ENCODE measurements at regions not wholly inside any gene's neighbourhood (a gene's known extent, or its start where the extent isn't known, plus 50 kb on each side); places are given as distances from the start of the nearest gene placed in this dataset.
A peak's percentile ranks its signal among the peaks of the same experiment; 100 is the strongest.
"Not testable (repeated sequence)": the region's sequence is repeated elsewhere in the genome, so short reads cannot be mapped to it uniquely, and the experiment has no call there.

DNA sequence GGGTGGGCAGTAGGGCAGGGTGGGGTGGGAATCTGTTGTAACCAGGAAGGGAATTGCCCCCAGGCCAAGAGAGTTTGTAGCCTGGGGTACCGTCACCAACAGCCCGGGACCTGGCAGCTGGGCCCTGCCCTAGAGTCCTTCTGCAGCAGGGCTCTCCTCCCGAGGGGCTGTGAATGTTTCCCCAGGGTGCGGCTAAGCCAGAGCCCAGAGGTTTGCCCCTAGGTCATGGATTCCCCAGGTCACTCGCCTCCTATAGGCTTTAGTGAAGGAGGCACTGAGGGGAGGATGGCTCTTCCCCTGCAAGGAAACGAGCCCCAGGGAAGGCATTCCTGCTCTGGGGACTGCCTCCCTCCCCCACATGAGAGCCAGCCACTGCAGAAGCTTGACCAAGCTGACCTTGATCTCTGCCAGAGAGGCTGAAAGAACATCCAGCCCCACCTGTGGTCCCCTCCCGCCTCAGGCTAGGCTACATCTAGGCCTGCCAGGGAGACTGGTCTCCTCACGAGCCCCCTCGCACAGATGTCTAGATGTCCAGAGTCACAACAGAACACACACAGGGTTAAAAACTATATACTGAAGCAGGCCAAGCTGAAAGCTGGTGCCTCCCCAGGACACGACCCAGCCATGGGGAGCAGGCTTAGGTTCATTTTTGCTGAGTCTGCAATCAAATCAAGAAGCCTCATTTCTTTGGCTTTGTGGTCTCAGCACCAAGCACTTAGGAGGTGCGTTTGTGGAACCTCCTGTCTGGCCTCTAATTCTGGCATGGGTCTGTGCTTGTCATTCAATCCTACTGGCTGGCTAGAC, 69.1 kb upstream of the TAMM41 start:
- intact Hi-C loops (cut with DNase I), result no loop called here
- H3K4me3 ChIP-seq (ENCODE audit: low read length in 3 of 3), result no peak overlapping the region
- no peaks in the 10 kb centered on the region for H3K36me3 ChIP-seq (ENCODE audit: control insufficient read depth in 2 of 3, insufficient read depth in 3 of 3, low read length in 3 of 3)
- TF ChIP-seq, protein P1, sequence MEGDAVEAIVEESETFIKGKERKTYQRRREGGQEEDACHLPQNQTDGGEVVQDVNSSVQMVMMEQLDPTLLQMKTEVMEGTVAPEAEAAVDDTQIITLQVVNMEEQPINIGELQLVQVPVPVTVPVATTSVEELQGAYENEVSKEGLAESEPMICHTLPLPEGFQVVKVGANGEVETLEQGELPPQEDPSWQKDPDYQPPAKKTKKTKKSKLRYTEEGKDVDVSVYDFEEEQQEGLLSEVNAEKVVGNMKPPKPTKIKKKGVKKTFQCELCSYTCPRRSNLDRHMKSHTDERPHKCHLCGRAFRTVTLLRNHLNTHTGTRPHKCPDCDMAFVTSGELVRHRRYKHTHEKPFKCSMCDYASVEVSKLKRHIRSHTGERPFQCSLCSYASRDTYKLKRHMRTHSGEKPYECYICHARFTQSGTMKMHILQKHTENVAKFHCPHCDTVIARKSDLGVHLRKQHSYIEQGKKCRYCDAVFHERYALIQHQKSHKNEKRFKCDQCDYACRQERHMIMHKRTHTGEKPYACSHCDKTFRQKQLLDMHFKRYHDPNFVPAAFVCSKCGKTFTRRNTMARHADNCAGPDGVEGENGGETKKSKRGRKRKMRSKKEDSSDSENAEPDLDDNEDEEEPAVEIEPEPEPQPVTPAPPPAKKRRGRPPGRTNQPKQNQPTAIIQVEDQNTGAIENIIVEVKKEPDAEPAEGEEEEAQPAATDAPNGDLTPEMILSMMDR (IDR thresholded peaks at IDR 0.05; ENCODE audit: borderline replicate concordance, extremely low read depth, insufficient read depth), result no peak
- no peak overlapping the region for H3K9ac ChIP-seq (ENCODE audit: low read length in 3 of 3)
- FAIRE-seq (no peak), DNase-seq (peak in 4 of 5 donors; percentile 22 to 47 (median 34))
- no peak overlapping the region for H3K27ac ChIP-seq (ENCODE audit: low read depth in 2 of 2, low read length in 2 of 2)
- H3K4me1 ChIP-seq (ENCODE audit: control insufficient read depth in 2 of 3, insufficient read depth in 2 of 3, low read depth in 1 of 3, low read length in 3 of 3), result no peaks in the 10 kb centered on the region
- no peaks in the 10 kb centered on the region for H3K27me3 ChIP-seq (ENCODE audit: control insufficient read depth, insufficient read depth, low read length)
- H3K9me3 ChIP-seq (ENCODE audit: control insufficient read depth in 2 of 3, insufficient read depth in 1 of 3, low read length in 3 of 3), result no peaks in the 10 kb centered on the region

DNA sequence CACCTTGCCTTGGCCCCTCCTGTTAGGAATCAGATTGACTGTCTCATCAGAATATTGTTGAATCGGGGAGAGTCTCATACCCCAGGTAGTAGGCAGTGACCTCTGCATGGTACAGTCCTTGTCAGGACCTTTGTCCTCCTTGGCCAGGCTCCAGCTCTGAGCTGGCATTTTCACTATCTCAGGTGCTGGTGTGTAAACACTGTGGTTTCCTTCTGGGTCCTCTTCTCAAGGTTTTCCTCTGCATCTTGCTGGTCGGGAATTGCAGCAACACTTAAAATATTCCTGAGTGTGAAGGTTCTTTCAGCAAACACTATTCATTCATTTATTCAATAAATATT, 69.7 kb upstream of the TAMM41 start:
- H3K9me3 ChIP-seq (ENCODE audit: control insufficient read depth in 2 of 3, insufficient read depth in 1 of 3, low read length in 3 of 3); H3K27ac ChIP-seq (ENCODE audit: low read depth in 2 of 2, low read length in 2 of 2); FAIRE-seq; H3K36me3 ChIP-seq (ENCODE audit: control insufficient read depth in 2 of 3, insufficient read depth in 3 of 3, low read length in 3 of 3); H3K4me3 ChIP-seq (ENCODE audit: low read length in 3 of 3); intact Hi-C loops (cut with DNase I); H3K9ac ChIP-seq (ENCODE audit: low read length in 3 of 3); H3K4me1 ChIP-seq (ENCODE audit: control insufficient read depth in 2 of 3, insufficient read depth in 2 of 3, low read depth in 1 of 3, low read length in 3 of 3); DNase-seq; H3K27me3 ChIP-seq (ENCODE audit: control insufficient read depth, insufficient read depth, low read length): not testable (repeated sequence)

DNA sequence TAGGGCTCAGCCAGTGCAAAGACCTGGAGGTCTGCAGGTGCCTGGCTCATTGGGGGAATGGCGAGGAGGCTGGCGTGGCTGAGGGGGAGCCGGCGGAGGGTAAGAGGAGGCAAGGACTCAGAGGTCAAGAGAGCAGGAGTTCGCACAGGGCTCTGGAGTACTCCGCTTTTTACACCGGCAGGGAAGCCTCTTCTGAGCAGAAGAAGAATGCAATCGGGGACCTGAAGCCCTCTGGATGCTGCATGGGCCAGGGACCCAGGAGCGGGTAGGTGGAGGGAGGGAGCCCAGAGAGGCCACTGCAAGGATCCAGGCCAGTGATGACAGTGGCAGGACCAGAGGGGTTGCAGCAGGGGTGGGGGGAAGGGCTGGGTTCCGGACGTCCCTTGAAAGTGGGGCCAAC, 70.4 kb upstream of the TAMM41 start:
- DNase-seq (no peak), FAIRE-seq (no peak)
- TF ChIP-seq, protein P1 (IDR thresholded peaks at IDR 0.05; ENCODE audit: borderline replicate concordance, extremely low read depth, insufficient read depth), result no peak
- no peaks in the 10 kb centered on the region for H3K4me1 ChIP-seq (ENCODE audit: control insufficient read depth in 2 of 3, insufficient read depth in 2 of 3, low read depth in 1 of 3, low read length in 3 of 3)
- H3K27me3 ChIP-seq (ENCODE audit: control insufficient read depth, insufficient read depth, low read length), result no peaks in the 10 kb centered on the region
- H3K9ac ChIP-seq (ENCODE audit: low read length in 3 of 3), result no peak overlapping the region
- H3K36me3 ChIP-seq (ENCODE audit: control insufficient read depth in 2 of 3, insufficient read depth in 3 of 3, low read length in 3 of 3), result no peaks in the 10 kb centered on the region
- H3K4me3 ChIP-seq (ENCODE audit: low read length in 3 of 3), result no peak overlapping the region
- intact Hi-C loops (cut with DNase I), result no loop called here
- no peak overlapping the region for H3K27ac ChIP-seq (ENCODE audit: low read depth in 2 of 2, low read length in 2 of 2)
- no peaks in the 10 kb centered on the region for H3K9me3 ChIP-seq (ENCODE audit: control insufficient read depth in 2 of 3, insufficient read depth in 1 of 3, low read length in 3 of 3)

DNA sequence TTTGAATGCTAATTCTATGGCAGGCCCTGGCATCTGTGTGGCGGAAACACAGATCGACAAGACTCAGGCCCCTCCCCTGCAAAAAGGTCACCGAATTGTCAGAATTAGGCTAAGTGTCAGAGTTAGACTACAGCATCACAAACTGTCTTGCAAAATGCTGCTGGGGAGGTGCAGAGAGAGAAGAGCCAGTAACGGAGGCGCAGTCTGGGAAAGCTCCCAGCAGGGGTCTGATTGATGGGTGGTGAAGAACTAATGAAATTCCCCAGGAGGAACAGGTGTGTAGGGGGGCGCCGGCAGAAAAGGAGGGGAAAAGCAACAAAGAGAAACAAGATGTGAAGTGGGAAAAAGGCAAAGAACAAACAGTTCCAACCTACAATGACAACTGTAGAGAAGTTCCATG, 72.7 kb upstream of the TAMM41 start:
- Histone ChIP-seq H3K4me1 (ENCODE audit: control insufficient read depth in 2 of 3, insufficient read depth in 2 of 3, low read depth in 1 of 3, low read length in 3 of 3) (no peaks in the 10 kb centered on the region), H3K27me3 (ENCODE audit: control insufficient read depth, insufficient read depth, low read length) (no peaks in the 10 kb centered on the region), H3K9me3 (ENCODE audit: control insufficient read depth in 2 of 3, insufficient read depth in 1 of 3, low read length in 3 of 3) (no peaks in the 10 kb centered on the region), H3K27ac (ENCODE audit: low read depth in 2 of 2, low read length in 2 of 2) (no peak overlapping the region), H3K9ac (ENCODE audit: low read length in 3 of 3) (no peak overlapping the region), H3K4me3 (ENCODE audit: low read length in 3 of 3) (no peak overlapping the region), H3K36me3 (ENCODE audit: control insufficient read depth in 2 of 3, insufficient read depth in 3 of 3, low read length in 3 of 3) (no peaks in the 10 kb centered on the region)
- TF ChIP-seq, protein P1 (IDR thresholded peaks at IDR 0.05; ENCODE audit: borderline replicate concordance, extremely low read depth, insufficient read depth), result no peak
- intact Hi-C loops (cut with DNase I), result no loop called here
- peak in 1 of 5 donors; percentile 7 for DNase-seq
- no peak for FAIRE-seq

All from kidney (tissue), 13 donors.